Endothelial cell (in vitro differentiated cells): ENCODE measurements at regions not wholly inside any gene's neighbourhood (a gene's known extent, or its start where the extent isn't known, plus 50 kb on each side); places are given as distances from the start of the nearest gene placed in this dataset.

Experiments used
- DNase-seq: peaks from one replicate; pipeline ENCODE4 v3.0.0; 2021; ENCODE audit warnings: low spot score
- H3K27ac Mint-ChIP-seq: one replicate; pipeline ENCODE4 v1.8.0; 2021; ENCODE audit warnings: mixed read lengths, inconsistent platforms; ENCODE audit not compliant: unreplicated experiment
- H3K27me3 Mint-ChIP-seq: one replicate; pipeline ENCODE4 v1.8.0; 2021; ENCODE audit warnings: mild to moderate bottlenecking, moderate library complexity, mixed read lengths, inconsistent platforms; ENCODE audit not compliant: unreplicated experiment
- H3K36me3 Mint-ChIP-seq: one replicate; pipeline ENCODE4 v1.8.0; 2021; ENCODE audit warnings: mild to moderate bottlenecking, low read depth, mixed read lengths, inconsistent platforms; ENCODE audit not compliant: unreplicated experiment
- H3K4me1 Mint-ChIP-seq: one replicate; pipeline ENCODE4 v1.8.0; 2021; ENCODE audit warnings: mild to moderate bottlenecking, mixed read lengths, inconsistent platforms; ENCODE audit not compliant: unreplicated experiment
- H3K4me3 Mint-ChIP-seq: one replicate; pipeline ENCODE4 v1.8.0; 2021; ENCODE audit warnings: mild to moderate bottlenecking, mixed read lengths, inconsistent platforms; ENCODE audit not compliant: unreplicated experiment
- H3K9me3 Mint-ChIP-seq: one replicate; pipeline ENCODE4 v1.8.0; 2021; ENCODE audit warnings: mixed read lengths, inconsistent platforms; ENCODE audit not compliant: unreplicated experiment
- CTCF ChIP-seq: fragments of 200-600 bp; sonication (generic); IDR thresholded peaks from one replicate; pipeline ENCODE4 v1.5.0; 2021; ENCODE audit warnings: antibody characterized with exemption; ENCODE audit not compliant: unreplicated experiment

- Mint-ChIP-seq H3K27me3 (peaks cover 1% of the 10 kb centered on the region), H3K4me3 (no peak overlapping the region), H3K9me3 (no peaks in the 10 kb centered on the region), H3K4me1 (peaks cover 4% of the 10 kb centered on the region), H3K27ac (no peak overlapping the region), H3K36me3 (no peaks in the 10 kb centered on the region)
- TF ChIP-seq CTCF, result no peak
- no peak for DNase-seq
Observed at GRCh38 chr18:34287825-34288224, 63.1 kb upstream of the NOL4 start.

GRCh38 chr18:34292594-34292993 is 67.9 kb upstream of the NOL4 start:
- no peak for DNase-seq
- Mint-ChIP-seq H3K4me3 (no peak overlapping the region), H3K9me3 (no peaks in the 10 kb centered on the region), H3K27ac (no peak overlapping the region), H3K4me1 (peaks cover 7% of the 10 kb centered on the region), H3K27me3 (peaks cover 1% of the 10 kb centered on the region), H3K36me3 (no peaks in the 10 kb centered on the region)
- TF ChIP-seq CTCF, result no peak

GRCh38 chr18:34297287-34297686 is 72.6 kb upstream of the NOL4 start:
- H3K27ac Mint-ChIP-seq, result no peak overlapping the region
- DNase-seq, result no peak
- no peak for TF ChIP-seq CTCF
- H3K27me3 Mint-ChIP-seq, result no peaks in the 10 kb centered on the region
- no peaks in the 10 kb centered on the region for H3K36me3 Mint-ChIP-seq
- H3K9me3 Mint-ChIP-seq, result no peaks in the 10 kb centered on the region
- no peak overlapping the region for H3K4me3 Mint-ChIP-seq
- H3K4me1 Mint-ChIP-seq, result peaks cover 4% of the 10 kb centered on the region

- H3K4me1 Mint-ChIP-seq, result peaks cover 4% of the 10 kb centered on the region
- DNase-seq, result no peak
- no peak overlapping the region for H3K27ac Mint-ChIP-seq
- H3K36me3 Mint-ChIP-seq, result no peaks in the 10 kb centered on the region
- H3K27me3 Mint-ChIP-seq, result no peaks in the 10 kb centered on the region
- no peak overlapping the region for H3K4me3 Mint-ChIP-seq
- H3K9me3 Mint-ChIP-seq, result no peaks in the 10 kb centered on the region
- TF ChIP-seq CTCF, result no peak
Observed at GRCh38 chr18:34299828-34300227, 75.1 kb upstream of the NOL4 start.

- Mint-ChIP-seq H3K36me3 (no peaks in the 10 kb centered on the region), H3K27ac (no peak overlapping the region), H3K9me3 (no peaks in the 10 kb centered on the region), H3K4me1 (no peaks in the 10 kb centered on the region), H3K4me3 (no peak overlapping the region), H3K27me3 (no peaks in the 10 kb centered on the region)
- no peak for DNase-seq
- no peak for TF ChIP-seq CTCF
Observed at GRCh38 chr18:34311468-34311867, 86.8 kb upstream of the NOL4 start.
